OCI-M2 (cell line): ENCODE measurements at regions not wholly inside any gene's neighbourhood (a gene's known extent, or its start where the extent isn't known, plus 50 kb on each side); places are given as distances from the start of the nearest gene placed in this dataset.

ENCODE experiments used
- DNase-seq: peaks from one replicate; lab custom pipeline; 2025; ENCODE audit not compliant: unreplicated experiment; lab: John Stamatoyannopoulos, UW

DNA sequence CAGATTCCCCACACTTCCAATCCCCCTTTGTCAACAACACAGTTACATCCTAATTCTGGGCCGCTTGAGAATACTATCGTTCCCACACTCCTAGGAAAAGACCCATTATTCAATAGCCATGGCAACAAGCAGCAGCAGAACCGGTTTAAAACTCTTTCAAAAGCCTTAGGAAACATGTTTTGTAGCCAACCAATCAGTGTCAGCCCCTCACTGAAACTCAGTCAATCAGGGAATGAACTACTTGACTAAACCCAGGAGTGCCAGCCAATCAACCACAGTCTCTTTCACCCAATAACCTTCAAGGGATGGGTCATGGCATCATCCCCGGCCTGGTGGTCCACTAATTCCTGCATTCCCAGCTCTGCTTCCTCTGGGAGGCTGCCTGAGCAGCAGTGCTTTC, 204.8 kb upstream of the HS6ST1 start:
- DNase-seq = no peak

DNA sequence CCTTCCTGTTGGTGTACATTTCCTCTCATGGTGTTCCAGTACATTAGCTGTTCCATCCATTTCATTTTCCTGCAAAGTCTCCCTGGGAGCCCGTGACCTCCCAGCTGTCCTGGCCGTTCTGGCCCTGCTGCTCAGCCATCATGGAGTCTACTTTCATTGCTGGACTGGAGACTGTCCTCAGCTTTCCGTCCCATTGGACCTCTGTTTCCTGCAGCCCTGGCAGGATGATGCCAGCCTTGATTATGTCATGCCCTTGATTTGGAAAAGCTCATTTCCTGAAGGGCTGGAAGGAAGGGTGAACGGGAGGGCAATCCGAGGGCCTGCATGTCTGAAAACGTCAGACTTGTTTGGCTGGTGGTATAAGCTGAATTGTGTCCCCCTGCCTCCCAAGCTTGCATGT, 205.5 kb upstream of the HS6ST1 start:
- no peak for DNase-seq

DNA sequence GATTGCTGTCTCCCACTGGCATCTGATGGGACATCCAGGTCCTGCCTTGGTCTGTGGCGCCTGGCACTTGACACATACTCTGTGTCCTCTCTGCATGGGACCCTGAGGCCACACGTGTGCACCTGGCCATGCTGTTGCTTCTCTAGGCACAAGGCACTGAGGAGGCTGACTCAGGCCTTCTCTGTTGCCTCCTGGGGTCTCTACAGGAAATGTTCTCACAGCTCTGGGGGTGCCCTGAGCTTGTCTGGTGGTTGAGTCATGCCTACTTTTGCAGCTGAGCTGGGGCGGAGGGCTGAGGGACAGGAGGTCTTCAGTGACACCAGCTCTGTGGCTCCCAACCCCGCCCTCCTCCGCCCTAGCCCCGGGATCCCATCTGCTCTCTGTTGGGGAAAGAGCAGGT, 207.0 kb upstream of the HS6ST1 start:
- no peak for DNase-seq

DNA sequence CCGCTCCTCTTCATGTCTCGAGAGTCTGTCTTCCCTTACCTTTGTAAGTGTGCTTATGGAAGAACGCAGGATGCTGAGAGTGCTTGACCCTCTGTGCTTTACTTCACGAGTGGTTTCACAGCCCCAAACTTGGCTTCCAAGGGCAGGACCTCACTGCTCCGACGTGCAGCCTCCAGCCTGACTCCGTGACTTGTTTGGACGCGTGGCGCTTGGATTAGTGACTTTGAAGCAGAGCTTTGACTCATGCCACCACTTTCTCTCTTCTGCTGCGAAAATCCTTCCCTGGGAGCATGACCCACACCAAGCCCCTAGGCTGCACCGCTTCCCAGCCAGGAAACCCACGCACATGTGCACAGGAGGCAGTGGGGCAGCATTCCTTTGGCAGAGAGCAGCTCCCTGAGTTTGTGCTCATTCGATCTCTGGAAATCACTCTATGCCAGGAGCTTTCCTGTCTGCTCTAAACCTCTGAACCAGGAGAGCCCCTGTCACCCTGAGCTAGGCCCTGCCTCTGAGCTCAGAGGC, 207.8 kb upstream of the HS6ST1 start:
- DNase-seq = no peak

DNA sequence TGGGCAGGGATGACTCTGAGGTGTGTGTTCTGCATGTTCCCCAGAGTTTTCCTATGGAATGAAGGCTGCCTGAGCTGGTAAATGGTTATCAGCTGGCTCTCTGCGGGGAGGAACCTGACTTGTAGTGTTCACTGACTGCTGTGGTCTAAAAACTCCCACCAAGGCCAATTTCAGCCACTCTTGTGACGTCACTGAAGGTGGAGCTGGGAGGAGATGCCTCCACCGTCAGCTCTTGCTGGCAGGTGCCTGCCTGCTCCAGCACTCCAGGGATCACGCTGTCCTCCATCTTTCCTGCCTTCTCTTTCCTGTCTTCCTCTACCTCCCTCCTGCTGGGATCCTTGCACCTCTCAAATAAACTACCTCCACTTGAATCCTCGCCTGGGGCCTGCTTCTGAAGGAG, 209.5 kb upstream of the HS6ST1 start:
- no peak for DNase-seq

DNA sequence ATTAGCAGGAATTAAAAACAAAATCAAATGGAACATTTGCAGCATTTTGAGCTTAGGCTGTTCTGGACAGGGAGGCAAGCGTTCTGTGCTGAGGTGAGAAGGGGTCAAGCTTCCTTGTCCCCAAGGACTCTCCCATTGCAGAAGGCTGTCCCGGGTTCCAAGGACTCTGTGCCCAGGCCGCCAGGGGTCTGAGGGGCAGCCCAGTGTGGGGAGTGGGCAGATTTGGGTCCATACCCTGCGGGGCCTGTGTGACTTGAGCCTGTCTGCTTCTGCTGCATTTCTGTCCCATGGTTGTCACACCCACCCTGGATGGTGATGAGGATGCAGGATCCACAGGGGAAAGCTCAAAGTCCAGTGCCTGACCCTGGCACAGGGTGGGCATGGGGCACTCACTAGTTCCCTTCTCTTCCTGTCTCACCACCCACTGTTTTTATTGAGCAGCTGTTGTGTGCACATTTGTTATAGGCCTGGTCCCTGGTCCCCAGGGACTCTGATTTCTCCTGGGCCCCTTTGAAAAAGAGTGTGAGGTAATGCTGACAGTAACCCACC, 211.4 kb upstream of the HS6ST1 start:
- DNase-seq = no peak

DNA sequence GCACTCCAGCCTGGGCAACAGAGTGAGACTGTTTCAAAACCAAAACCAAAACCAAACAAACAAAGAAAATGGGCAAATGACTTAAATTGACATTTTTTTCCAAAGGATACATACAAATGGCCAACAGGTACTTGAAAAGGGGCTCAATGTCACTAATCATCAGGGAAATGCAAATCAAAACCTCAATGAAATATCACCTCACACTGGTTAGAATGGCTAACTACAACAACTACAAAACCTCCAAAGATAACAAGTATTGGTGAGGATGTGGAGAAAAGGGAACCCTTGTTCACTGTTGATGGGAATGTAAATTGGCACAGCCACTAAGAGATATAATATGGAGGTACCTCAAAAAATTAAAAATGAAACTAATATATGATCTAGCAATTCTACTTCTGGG, 213.2 kb upstream of the HS6ST1 start:
- DNase-seq = no peak

DNA sequence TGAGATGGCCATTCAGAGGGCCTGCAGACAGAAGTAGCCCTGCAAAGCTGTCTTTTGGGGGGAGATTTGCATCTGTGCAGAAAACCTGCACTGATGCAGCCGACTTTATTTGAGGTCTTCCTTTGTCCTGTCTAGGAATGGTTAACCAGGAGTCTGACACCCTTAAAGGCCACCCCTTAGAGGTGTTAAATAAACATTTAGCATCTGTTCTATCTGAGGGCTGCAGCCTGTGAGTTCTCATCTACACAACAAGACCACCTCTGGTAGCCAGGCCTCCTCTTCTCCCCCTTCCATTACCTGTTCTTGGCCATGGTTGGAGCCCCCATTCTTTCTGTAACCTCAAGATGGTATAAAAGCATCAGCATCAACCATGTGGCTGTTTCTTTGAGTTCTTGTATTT, 214.4 kb upstream of the HS6ST1 start:
- no peak for DNase-seq

DNA sequence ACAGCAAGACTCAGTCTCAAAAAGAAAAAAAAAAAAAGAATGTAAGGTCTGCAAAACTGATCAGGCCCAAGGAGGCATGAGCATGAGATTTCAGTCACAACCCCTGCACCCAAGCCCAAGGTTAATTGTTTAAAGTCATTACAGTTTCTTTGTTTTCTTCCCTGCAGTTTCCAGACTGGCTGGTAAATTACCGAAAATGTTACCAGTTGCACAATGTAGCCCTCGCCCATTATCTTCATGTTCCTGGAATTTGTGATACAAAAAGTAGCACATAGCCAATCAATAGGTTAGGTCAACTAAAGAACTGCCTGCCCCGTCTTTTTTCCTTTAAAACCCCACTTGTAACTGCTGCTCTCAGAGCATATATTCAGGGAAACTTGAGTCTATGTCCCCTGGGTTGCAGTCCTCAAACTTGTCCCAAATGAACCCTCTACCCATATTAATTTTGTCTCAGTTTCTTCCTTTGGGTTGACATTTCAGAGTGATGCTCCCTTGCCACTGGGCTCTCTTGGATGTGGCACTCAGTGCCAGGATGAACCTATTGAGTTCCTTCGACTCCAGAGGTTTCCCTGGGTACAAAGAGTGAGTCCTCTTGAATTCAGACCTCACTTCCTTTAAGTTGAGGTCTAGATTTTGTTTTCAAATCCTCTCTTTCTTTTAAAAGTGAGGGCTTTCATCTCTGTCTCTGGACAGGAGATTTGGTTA, 216.2 kb upstream of the HS6ST1 start:
- no peak for DNase-seq

DNA sequence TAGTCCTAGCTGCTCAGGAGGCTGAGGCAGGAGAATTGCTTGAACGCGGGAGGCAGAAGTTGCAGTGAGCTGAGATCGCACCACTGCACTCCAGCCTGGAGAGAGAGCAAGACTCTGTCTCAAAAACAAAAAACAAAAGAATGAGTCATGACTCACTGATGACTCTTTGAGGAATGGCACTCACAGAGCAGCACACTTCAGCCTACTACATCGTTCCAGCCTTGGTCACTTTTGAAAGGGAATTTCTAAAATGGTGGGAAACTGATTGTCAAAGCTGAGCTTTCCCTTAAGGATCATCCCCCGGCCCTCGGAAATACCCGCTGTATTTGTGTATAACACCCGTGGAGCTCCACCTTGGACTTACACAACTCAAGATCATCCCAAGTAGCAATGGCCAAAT, 217.3 kb upstream of the HS6ST1 start:
- DNase-seq = no peak

DNA sequence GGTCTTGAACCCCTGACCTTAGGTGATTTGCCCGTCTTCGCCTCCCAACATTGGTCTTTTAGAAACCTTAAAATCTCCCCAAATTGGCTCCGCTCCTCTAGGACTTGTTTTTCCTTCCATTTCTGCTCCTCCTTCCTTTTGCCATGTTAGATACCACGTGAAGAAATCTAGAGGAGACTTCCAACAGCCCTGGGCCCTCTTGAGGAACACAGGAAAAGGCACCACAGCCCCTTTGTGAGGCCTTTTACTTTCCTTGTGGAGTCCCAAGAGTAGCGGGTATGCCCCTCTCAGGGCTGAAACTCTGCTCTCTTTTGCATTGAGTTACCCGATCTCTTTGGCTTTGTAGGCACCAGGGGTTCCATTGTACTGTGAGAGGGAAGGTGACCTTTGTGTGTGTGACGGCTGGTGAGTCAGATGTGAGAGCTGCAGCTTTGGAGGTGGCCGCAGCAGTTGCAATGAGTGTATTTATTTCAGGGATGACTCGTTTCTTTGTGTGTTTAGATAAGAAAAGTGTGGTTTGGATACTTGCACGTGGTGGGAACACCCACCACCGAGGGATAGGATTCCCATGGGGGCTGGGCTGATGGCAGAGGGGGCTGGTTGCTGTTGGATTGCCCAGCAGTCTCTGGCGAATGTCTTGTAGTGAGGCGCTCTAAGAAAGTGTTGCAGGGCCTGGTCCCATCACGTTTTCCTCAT, 218.4 kb upstream of the HS6ST1 start:
- no peak for DNase-seq

DNA sequence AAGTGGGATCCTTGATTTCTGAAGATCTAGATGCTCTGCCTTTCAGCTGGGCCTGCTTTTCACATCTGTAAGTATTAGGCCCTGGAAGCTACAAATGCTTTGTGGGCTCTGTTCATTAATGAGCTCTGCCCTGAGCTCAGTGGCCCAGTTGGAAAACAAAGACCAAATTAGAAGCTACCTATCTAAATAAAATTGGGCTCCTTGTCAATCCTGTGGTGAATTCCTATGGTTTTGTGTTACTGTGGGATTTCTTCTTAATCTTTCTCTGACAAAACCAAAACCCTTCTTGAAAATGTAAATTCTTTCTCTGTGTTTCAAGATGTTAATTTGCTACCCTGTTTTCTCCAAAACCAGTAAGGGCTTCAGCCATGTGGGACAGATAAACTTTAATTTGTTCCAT, 219.0 kb upstream of the HS6ST1 start:
- no peak for DNase-seq

DNA sequence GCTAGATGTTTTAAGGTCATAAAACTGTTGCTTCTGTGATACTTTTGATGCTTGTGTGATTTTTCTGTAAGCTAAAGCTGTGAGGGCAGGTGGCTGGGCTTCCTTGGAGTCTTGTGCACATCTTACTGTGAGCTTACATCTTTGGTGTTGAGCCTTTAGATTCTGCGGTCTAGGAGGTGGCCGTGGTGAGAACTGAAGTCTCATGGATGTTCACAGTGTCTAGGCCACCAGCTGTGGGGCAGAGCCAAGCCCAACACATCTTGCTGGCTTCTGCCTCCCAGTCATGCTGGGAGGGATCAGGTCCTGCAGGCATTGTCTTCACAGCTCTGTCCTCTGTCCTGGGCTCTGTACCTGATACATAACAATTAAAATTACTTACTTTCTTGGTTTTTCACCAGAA, 219.7 kb upstream of the HS6ST1 start:
- DNase-seq = no peak

DNA sequence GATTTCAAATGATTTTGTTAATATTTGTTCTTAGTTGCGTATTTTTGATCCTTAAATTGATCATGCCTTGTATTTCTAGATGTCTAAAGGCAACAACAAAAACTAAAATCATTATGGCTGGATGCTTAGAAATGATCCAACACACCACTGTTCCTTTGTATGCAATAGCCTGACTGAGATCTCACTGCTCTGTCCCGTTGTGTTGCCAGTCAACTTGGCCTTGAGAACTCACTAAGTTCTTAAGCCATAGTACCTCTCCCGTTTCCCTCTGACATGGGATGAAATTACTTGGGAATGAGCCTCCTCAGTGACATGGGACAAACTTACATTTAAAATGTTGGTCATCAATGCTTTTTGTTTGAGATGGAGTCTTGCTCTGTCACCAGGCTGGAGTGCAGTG, 222.0 kb upstream of the HS6ST1 start:
- DNase-seq = no peak

DNA sequence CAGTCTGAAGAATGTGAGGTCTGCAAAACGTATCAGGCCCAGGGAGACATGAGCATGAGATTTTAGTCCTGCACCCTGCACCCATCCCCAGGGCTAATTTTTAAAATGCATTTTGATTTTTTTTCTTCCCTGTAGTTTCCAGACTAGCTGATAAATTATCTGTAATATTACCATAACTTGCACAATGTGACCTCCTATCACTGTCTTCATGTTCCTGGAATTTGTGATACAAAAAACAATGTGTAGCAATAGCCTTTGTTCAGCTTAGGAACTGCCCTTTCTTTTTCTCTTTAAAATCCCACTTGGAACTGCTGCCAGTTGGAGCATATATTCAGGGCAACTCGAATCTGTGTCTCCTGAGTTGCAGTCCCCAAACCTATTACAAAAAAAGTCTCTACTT, 222.8 kb upstream of the HS6ST1 start:
- no peak for DNase-seq

DNA sequence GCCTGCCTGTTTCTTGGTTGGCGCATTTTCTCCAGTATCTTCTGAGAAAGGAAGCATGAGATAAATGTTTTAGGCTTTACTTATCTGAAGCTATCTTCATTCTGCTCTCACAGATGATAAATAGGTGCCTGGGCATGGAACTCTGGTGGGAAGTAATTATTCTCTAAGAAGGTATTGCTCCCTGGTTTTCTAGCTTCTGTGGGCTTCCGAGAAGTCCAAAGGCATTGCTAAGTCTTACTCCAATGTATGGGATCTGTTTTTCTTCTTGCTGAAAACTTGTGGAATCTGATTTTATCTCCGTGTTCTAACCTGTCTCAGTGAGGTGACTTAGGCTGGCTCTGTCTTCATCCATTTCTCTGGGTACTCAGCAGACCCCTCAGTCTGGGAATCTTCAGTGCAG, 224.4 kb upstream of the HS6ST1 start:
- DNase-seq = no peak

DNA sequence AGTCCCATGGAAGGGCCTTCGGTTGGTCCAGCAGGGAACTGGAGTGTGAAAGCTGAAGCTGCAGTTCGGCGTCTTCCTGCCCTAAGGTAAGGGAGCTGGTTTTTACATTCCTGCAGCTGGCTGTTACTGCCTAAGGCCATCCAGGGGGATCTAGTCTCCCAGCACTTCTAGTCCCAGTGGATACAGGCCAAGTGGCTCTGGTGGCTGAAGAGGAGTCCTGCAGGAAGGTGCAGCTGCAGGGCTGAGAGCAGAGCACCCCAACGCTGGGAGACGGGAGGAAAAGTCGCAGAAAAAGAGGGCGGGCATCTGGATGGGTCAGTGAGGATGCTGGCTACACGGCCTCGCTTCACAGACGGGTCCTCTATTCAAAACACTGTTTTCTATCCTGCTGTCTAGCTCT, 225.0 kb upstream of the HS6ST1 start:
- DNase-seq = no peak

DNA sequence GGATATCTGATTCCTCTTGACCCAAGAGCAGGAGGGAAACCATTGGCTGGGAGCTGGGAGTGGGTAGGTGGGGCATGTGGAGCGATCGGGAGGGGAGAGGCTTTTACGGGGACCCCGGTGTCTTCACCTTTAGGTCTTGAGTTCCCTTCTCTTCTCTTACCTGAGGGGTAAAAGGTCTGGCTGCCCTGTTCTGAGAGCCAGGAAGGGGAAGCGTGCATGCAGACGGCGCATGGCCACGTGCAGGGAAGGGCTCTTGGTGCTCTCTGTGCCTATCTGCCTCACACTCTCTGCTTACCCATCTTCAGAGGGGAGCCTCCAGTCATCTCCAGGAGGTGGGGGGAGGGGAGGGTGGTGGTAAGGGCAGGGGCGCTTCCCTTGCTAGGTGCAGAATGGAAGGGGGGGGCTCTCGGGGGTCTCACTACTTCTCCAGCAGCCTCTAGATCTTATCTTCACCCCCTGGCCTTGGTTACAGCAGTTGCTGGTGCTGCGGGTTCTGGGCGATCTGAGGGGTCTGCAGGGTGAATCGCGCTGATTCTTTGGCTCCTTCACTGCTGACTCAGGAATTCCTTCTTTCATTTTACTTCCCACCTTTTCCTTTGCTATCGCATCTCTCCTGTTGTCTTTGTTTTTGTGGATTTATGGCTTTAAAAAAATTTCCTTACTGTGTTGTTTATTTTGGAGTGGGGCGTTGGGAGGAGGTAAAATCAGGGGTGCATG, 225.8 kb upstream of the HS6ST1 start:
- DNase-seq = no peak

DNA sequence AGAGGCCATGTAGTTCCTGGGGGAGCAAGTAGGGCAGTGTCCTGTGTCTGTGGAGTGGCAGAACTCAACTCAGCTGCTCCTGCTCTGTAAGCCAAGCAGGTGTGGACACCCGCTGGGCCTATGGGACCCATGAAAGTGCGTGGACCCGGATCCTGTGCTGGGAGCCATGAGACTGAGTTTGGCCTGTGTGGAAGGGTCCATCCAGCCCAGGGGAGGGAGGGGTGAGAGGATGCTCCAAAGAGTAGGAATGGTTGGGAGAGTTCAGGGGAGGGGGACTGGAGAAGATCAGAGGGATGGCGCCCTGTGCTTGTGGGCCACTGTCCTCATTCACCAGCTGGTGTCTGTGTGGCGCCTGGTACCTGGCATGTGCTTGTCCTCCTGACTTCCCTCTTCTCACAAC, 226.4 kb upstream of the HS6ST1 start:
- no peak for DNase-seq

DNA sequence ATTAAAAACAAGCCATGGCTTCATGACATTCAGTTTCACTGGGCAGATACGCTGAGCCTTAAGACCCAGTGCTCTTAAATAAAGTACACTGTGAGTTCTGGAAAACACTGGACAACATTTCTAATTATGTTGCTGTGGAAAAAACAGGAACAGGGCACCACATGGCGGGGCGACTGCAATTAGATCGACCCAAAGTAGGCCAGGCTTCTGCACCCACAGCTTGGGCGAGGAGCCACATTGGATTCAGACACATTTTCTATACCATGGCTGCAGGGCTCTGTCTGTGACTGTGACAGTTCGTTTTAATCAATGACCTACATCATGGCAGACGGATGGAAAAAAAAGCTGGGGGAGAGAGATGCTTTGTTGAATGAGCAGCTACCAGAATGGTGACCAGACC, 227.2 kb upstream of the HS6ST1 start:
- DNase-seq = no peak

DNA sequence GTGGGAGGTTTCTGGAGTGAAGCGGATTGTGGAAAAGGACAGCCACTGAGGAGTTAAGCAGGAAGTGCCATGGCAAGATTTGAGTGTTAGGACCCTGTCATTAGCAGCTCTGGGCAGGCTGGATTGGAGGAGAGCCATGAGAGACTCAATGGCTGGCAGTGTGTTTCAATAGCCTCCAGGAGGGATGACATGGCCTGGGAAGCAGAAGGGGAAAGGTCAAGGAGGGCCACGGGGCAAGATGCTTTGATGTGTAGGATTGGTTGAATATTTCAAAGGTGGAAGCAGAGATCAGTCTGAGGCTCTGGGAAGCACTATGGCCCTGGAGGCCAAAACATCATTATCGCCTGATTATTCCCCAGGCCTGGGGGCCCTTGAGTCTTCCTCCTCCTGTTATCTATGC, 229.0 kb upstream of the HS6ST1 start:
- DNase-seq = no peak

DNA sequence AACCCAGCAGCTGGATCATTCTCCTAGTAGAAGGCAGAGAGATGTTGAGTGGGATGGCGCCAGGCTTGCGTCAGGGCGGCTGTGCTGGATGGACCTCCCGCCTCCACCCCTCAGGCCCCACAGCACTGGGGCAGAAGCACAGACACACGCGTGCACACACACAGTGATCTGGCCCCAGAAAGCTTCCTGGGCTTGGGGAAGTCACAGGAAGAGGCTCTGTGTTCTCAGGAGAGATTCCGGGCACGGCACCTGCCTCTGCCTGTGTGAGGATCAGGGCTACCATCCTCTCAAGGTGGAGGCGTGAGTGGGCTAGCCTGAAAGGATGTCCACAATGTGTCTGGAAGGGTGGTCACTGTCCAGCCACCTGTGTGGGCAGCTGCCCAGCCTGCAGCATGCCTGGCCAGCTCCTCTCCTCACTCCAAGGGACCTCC, 229.8 kb upstream of the HS6ST1 start:
- DNase-seq = no peak
